H1 (cell line): ENCODE measurements at regions not wholly inside any gene's neighbourhood (a gene's known extent, or its start where the extent isn't known, plus 50 kb on each side); places are given as distances from the start of the nearest gene placed in this dataset.

Experiments used
- CTCF ChIA-PET: fragments of 300-600 bp; sonication (Branson Sonifier 250); formaldehyde crosslinking; loops from one replicate; lab custom pipeline; 2021; ENCODE audit not compliant: partially characterized antibody; lab: Charles Lee
- POLR2A ChIA-PET: fragments of 300-600 bp; sonication (Branson Sonifier 250); formaldehyde crosslinking; loops from one replicate; lab custom pipeline; 2021; ENCODE audit warnings: inconsistent platforms; ENCODE audit not compliant: partially characterized antibody; lab: Charles Lee
- DNase-seq, 2 experiments: peaks; one replicate each; pipeline versions ENCODE4 v3.0.0 to v3.0.0-alpha.2; 2010 to 2022; ENCODE audit warnings: low spot score in 2 of 2, low read depth in 1 of 2, mixed read lengths in 1 of 2
- FAIRE-seq: peaks from 2 replicates; lab custom pipeline; 2011; peaks lifted over from hg19 to GRCh38; lab: Jason Lieb, UNC
- H2AFZ ChIP-seq: 2 replicates; pipeline ENCODE4 v1.8.1; 2012; ENCODE audit warnings: low read length, inconsistent platforms
- H2AK5ac ChIP-seq: 2 replicates; pipeline ENCODE4 v1.6.1; 2013; ENCODE audit warnings: low read depth, low read length
- H2BK120ac ChIP-seq: replicated peaks from 2 replicates; pipeline ENCODE3; 2013; ENCODE audit warnings: low read depth, low read length, inconsistent platforms
- H2BK12ac ChIP-seq: 2 replicates; pipeline ENCODE4 v1.6.1; 2013; ENCODE audit warnings: low read depth, low read length
- H2BK15ac ChIP-seq: 2 replicates; pipeline ENCODE4 v1.6.1; 2013; ENCODE audit warnings: low read length
- H2BK20ac ChIP-seq: 2 replicates; pipeline ENCODE4 v1.6.1; 2013; ENCODE audit warnings: low read length
- H2BK5ac ChIP-seq: 2 replicates; pipeline ENCODE4 v1.6.1; 2013; ENCODE audit warnings: low read depth, low read length
- H3K14ac ChIP-seq: 2 replicates; pipeline ENCODE4 v1.6.1; 2013; ENCODE audit warnings: inconsistent platforms; ENCODE audit not compliant: insufficient read length
- H3K18ac ChIP-seq: 2 replicates; pipeline ENCODE4 v1.6.1; 2013; ENCODE audit warnings: low read length; ENCODE audit errors: extremely low read depth
- H3K23ac ChIP-seq: 2 replicates; pipeline ENCODE4 v1.6.1; 2013; ENCODE audit warnings: inconsistent platforms; ENCODE audit not compliant: insufficient read length
- H3K23me2 ChIP-seq: 2 replicates; pipeline ENCODE4 v1.6.1; 2013; ENCODE audit warnings: low read depth, low read length
- H3K27ac ChIP-seq: 2 replicates; pipeline ENCODE4 v1.6.1; 2011; ENCODE audit warnings: low read depth, low read length, inconsistent platforms
- H3K27me3 ChIP-seq, 4 experiments: replicated peaks in 1 of 4; 1 replicate in 1 of 4; 2 replicates in 3 of 4; pipeline versions ENCODE4 v1.6.1 to v1.8.1; 2011 to 2013; ENCODE audit warnings: low read length in 3 of 4, mild to moderate bottlenecking in 3 of 4, inconsistent platforms in 2 of 4, mixed read lengths in 2 of 4, moderate library complexity in 1 of 4; ENCODE audit not compliant: control insufficient read depth in 3 of 4, insufficient read depth in 3 of 4; ENCODE audit errors: extremely low read depth in 1 of 4
- H3K36me3 ChIP-seq, 4 experiments: 2 replicates each; pipeline versions ENCODE4 v1.6.1 to v1.8.1; 2011 to 2013; ENCODE audit warnings: mild to moderate bottlenecking in 4 of 4, low read length in 3 of 4, moderate library complexity in 2 of 4, control low read depth in 1 of 4, inconsistent platforms in 1 of 4; ENCODE audit not compliant: insufficient read depth in 4 of 4, control insufficient read depth in 2 of 4
- H3K4ac ChIP-seq: replicated peaks from 2 replicates; pipeline ENCODE3; 2013; ENCODE audit warnings: low read length, low read depth, mixed read lengths, inconsistent platforms; ENCODE audit not compliant: insufficient read length
- H3K4me1 ChIP-seq, 4 experiments: replicated peaks in 1 of 4; 1 replicate in 1 of 4; 2 replicates in 3 of 4; pipeline versions ENCODE4 v1.6.1 to v1.8.1; 2011 to 2013; ENCODE audit warnings: low read length in 3 of 4, inconsistent platforms in 2 of 4, mixed read lengths in 1 of 4; ENCODE audit not compliant: insufficient read depth in 4 of 4, control insufficient read depth in 3 of 4
- H3K4me2 ChIP-seq, 2 experiments: 2 replicates each; pipeline versions ENCODE4 v1.6.1 to v1.8.1; 2011 to 2013; ENCODE audit warnings: low read depth in 2 of 2, low read length in 2 of 2, control low read depth in 1 of 2, inconsistent platforms in 1 of 2, mild to moderate bottlenecking in 1 of 2; ENCODE audit not compliant: insufficient read depth in 1 of 2
- H3K4me3 ChIP-seq, 4 experiments: fragments of 200-600, 300-600 bp in 1 of 4; sonication (generic), shearing (Covaris generic), sonication (Bioruptor Twin) in 1 of 4; 2 replicates each; pipeline versions ENCODE4 v1.5.1 to v1.8.1; 2011 to 2016; ENCODE audit warnings: low read length in 4 of 4, low read depth in 3 of 4, control low read depth in 2 of 4, inconsistent platforms in 2 of 4, mild to moderate bottlenecking in 2 of 4, mixed read lengths in 1 of 4, moderate library complexity in 1 of 4; ENCODE audit not compliant: insufficient read depth in 2 of 4; ENCODE audit errors: extremely low read depth in 1 of 4
- H3K56ac ChIP-seq: replicated peaks from 2 replicates; pipeline ENCODE3; 2013; ENCODE audit warnings: low read depth, mild to moderate bottlenecking, mixed read lengths, low read length, inconsistent platforms; ENCODE audit not compliant: insufficient read length
- H3K79me1 ChIP-seq: 2 replicates; pipeline ENCODE4 v1.6.1; 2013; ENCODE audit warnings: low read depth, low read length, control low read depth
- H3K79me2 ChIP-seq, 2 experiments: 2 replicates each; pipeline versions ENCODE4 v1.6.1 to v1.8.1; 2012 to 2013; ENCODE audit warnings: low read length in 2 of 2, mild to moderate bottlenecking in 2 of 2, inconsistent platforms in 1 of 2; ENCODE audit not compliant: insufficient read depth in 2 of 2, control insufficient read depth in 1 of 2
- H3K9ac ChIP-seq, 4 experiments: replicated peaks in 1 of 4; 1 replicate in 1 of 4; 2 replicates in 3 of 4; pipeline versions ENCODE4 v1.6.1 to v1.8.1; 2011 to 2013; ENCODE audit warnings: low read depth in 3 of 4, low read length in 3 of 4, control low read depth in 2 of 4, mild to moderate bottlenecking in 2 of 4, moderate library complexity in 2 of 4, inconsistent platforms in 1 of 4; ENCODE audit errors: extremely low read depth in 1 of 4
- H3K9me3 ChIP-seq, 2 experiments: 2 replicates each; pipeline versions ENCODE4 v1.6.1 to v1.8.1; 2012 to 2013; ENCODE audit warnings: mild to moderate bottlenecking in 2 of 2, moderate library complexity in 2 of 2, control low read depth in 1 of 2, inconsistent platforms in 1 of 2, low read depth in 1 of 2, low read length in 1 of 2, mixed read lengths in 1 of 2; ENCODE audit not compliant: insufficient read depth in 2 of 2
- H4K20me1 ChIP-seq, 2 experiments: replicated peaks in 1 of 2; 2 replicates each; pipeline versions ENCODE3 to v1.8.1; 2011 to 2013; ENCODE audit warnings: inconsistent platforms in 2 of 2, low read length in 2 of 2, mild to moderate bottlenecking in 1 of 2; ENCODE audit not compliant: insufficient read depth in 2 of 2, control insufficient read depth in 1 of 2
- H4K5ac ChIP-seq: 2 replicates; pipeline ENCODE4 v1.6.1; 2013; ENCODE audit warnings: low read length, low read depth, mixed read lengths, inconsistent platforms; ENCODE audit not compliant: insufficient read length
- H4K8ac ChIP-seq: 2 replicates; pipeline ENCODE4 v1.8.0; 2013; ENCODE audit warnings: mild to moderate bottlenecking, moderate library complexity, low read length, inconsistent platforms; ENCODE audit not compliant: insufficient read depth; ENCODE audit errors: extremely low read depth
- H4K91ac ChIP-seq: replicated peaks from 2 replicates; pipeline ENCODE3; 2013; ENCODE audit warnings: low read length, mixed read lengths, inconsistent platforms; ENCODE audit not compliant: insufficient read length
- EZH2 ChIP-seq: fragments of 200-600 bp; sonication (generic); IDR thresholded peaks from 2 replicates; pipeline ENCODE4 v1.7.1; 2012; ENCODE audit warnings: low read depth, mild to moderate bottlenecking, moderate library complexity, low read length, inconsistent platforms; ENCODE audit not compliant: severe bottlenecking
- GABPA ChIP-seq: IDR thresholded peaks from 2 replicates; pipeline ENCODE4 v1.6.1; 2011; ENCODE audit warnings: mild to moderate bottlenecking, low read length, moderate library complexity, borderline replicate concordance; ENCODE audit not compliant: insufficient read depth
- NANOG ChIP-seq: IDR thresholded peaks from 2 replicates; pipeline ENCODE4 v1.6.1; 2011; ENCODE audit warnings: low read length, low read depth, mild to moderate bottlenecking, inconsistent platforms; ENCODE audit not compliant: insufficient read depth, poor library complexity, severe bottlenecking
- RXRA ChIP-seq: IDR thresholded peaks from 2 replicates; pipeline ENCODE4 v1.6.1; 2011; ENCODE audit warnings: low read depth, mild to moderate bottlenecking, low read length, moderate library complexity; ENCODE audit not compliant: insufficient read depth
- SIRT6 ChIP-seq: IDR thresholded peaks from one replicate; pipeline ENCODE4 v1.7.1; 2012; ENCODE audit warnings: low read length, inconsistent platforms
- SP1 ChIP-seq: IDR thresholded peaks from 2 replicates; pipeline ENCODE4 v1.6.1; 2011; ENCODE audit warnings: low read depth, low read length
- TCF12 ChIP-seq: IDR thresholded peaks from 2 replicates; pipeline ENCODE4 v1.6.1; 2011; ENCODE audit warnings: low read depth, mild to moderate bottlenecking, low read length
- YY1 ChIP-seq: IDR thresholded peaks from 2 replicates; pipeline ENCODE4 v1.6.1; 2011; ENCODE audit warnings: low read depth, mild to moderate bottlenecking, low read length
- ZNF274 ChIP-seq: IDR thresholded peaks from 2 replicates; pipeline ENCODE4 v1.7.0; 2012; ENCODE audit warnings: low read length, borderline replicate concordance; ENCODE audit errors: extremely low read depth
- TF ChIP-seq, protein P1 (sequence below): IDR thresholded peaks from 2 replicates; pipeline ENCODE4 v1.6.1; 2011; ENCODE audit warnings: low read length, improper control_type of control experiment
- TF ChIP-seq, protein P2 (sequence below): IDR thresholded peaks from 2 replicates; pipeline ENCODE4 v1.6.1; 2012; ENCODE audit warnings: inconsistent platforms

DNA sequence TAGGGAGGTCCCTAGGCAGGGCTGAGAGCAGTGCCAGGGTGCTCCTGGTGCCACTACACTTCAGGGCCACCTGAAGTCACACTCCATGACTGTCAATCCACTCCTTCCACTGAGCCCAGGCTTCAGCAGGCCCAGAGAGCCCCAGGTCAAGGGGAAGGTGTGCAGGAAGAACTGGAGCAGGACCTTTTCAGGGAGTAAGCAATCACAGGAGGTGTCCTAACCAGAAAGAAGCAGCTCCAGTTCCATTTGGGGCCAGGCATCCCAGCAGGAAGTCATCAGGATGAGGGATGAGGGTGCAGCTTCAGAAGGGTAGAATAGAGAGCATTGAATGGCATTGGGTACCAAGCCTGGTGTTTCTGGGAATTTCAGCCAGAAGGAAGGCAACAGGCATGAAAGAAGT, 556.5 kb downstream of the INSC start:
- no peaks in the 10 kb centered on the region for H3K79me1 ChIP-seq
- H2AFZ ChIP-seq, result no peak overlapping the region
- ChIA-PET CTCF (no interaction called here), POLR2A (no interaction called here)
- no peak overlapping the region for H3K4me2 ChIP-seq
- H2BK12ac ChIP-seq, result no peak overlapping the region
- peaks cover 0 to 4% of the 10 kb centered on the region in 2 experiments; a peak in 1 of 4 replicates for H3K9me3 ChIP-seq
- H3K27ac ChIP-seq, result no peak overlapping the region
- no peak overlapping the region for H2AK5ac ChIP-seq
- no peaks in the 10 kb centered on the region for H4K20me1 ChIP-seq
- H3K79me2 ChIP-seq, result no peaks in the 10 kb centered on the region
- DNase-seq, result no peak
- no peak overlapping the region for H3K4me3 ChIP-seq
- no peak overlapping the region for H3K23ac ChIP-seq
- H4K91ac ChIP-seq, result no peak overlapping the region
- no peak overlapping the region for H2BK15ac ChIP-seq
- no peak overlapping the region for H2BK20ac ChIP-seq
- no peaks in the 10 kb centered on the region for H3K27me3 ChIP-seq
- no peaks in the 10 kb centered on the region for H3K23me2 ChIP-seq
- no peak overlapping the region for H2BK5ac ChIP-seq
- H3K4ac ChIP-seq, result no peak overlapping the region
- no peak overlapping the region for H4K8ac ChIP-seq
- H3K36me3 ChIP-seq, result no peaks in the 10 kb centered on the region
- no peaks in the 10 kb centered on the region; a peak in 1 of 7 replicates for H3K4me1 ChIP-seq
- no peak overlapping the region for H2BK120ac ChIP-seq
- H3K56ac ChIP-seq, result no peak overlapping the region
- FAIRE-seq, result no peak
- H4K5ac ChIP-seq, result no peak overlapping the region
- no peak overlapping the region for H3K14ac ChIP-seq
- TF ChIP-seq, protein P1, sequence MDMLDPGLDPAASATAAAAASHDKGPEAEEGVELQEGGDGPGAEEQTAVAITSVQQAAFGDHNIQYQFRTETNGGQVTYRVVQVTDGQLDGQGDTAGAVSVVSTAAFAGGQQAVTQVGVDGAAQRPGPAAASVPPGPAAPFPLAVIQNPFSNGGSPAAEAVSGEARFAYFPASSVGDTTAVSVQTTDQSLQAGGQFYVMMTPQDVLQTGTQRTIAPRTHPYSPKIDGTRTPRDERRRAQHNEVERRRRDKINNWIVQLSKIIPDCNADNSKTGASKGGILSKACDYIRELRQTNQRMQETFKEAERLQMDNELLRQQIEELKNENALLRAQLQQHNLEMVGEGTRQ, result no peak
- no peak for TF ChIP-seq ZNF274
- TF ChIP-seq, protein P2, sequence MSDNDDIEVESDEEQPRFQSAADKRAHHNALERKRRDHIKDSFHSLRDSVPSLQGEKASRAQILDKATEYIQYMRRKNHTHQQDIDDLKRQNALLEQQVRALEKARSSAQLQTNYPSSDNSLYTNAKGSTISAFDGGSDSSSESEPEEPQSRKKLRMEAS, result no peak
- no peak for TF ChIP-seq GABPA
- TF ChIP-seq SIRT6, result no peak
- no peak for TF ChIP-seq EZH2
- no peak for TF ChIP-seq TCF12
- TF ChIP-seq SP1, result no peak
- TF ChIP-seq NANOG, result no peak
- no peak for TF ChIP-seq RXRA
- TF ChIP-seq YY1, result no peak
- H3K9ac ChIP-seq, result no peak overlapping the region
- no peak overlapping the region for H3K18ac ChIP-seq
